Progenitor cell of endocrine pancreas (in vitro differentiated cells): ENCODE measurements at regions not wholly inside any gene's neighbourhood (a gene's known extent, or its start where the extent isn't known, plus 50 kb on each side); places are given as distances from the start of the nearest gene placed in this dataset.

Experiments used
- DNase-seq: peaks from one replicate; pipeline ENCODE4 v3.0.0; 2021; ENCODE audit warnings: low spot score; ENCODE audit not compliant: unreplicated experiment
- H3K27ac Mint-ChIP-seq: 2 replicates; pipeline ENCODE4 v1.8.0; 2021; ENCODE audit warnings: mild to moderate bottlenecking, moderate library complexity, mixed read lengths
- H3K27me3 Mint-ChIP-seq: 2 replicates; pipeline ENCODE4 v1.8.0; 2021; ENCODE audit warnings: mixed read lengths
- H3K36me3 Mint-ChIP-seq: 2 replicates; pipeline ENCODE4 v1.8.0; 2022; ENCODE audit warnings: mixed read lengths; ENCODE audit not compliant: insufficient read depth
- H3K4me1 Mint-ChIP-seq: 2 replicates; pipeline ENCODE4 v1.8.0; 2021; ENCODE audit warnings: low read depth, mixed read lengths
- H3K4me3 Mint-ChIP-seq: 2 replicates; pipeline ENCODE4 v1.8.0; 2021; ENCODE audit warnings: low read depth, mild to moderate bottlenecking, moderate library complexity, mixed read lengths
- H3K9me3 Mint-ChIP-seq: 2 replicates; pipeline ENCODE4 v1.8.0; 2021; ENCODE audit warnings: low read depth, mixed read lengths
- CTCF ChIP-seq: fragments of 200-600 bp; sonication (generic); IDR thresholded peaks from one replicate; pipeline ENCODE4 v1.5.0; 2021; ENCODE audit warnings: antibody characterized with exemption, mild to moderate bottlenecking; ENCODE audit not compliant: unreplicated experiment

- no peak overlapping the region for H3K4me3 Mint-ChIP-seq
- DNase-seq, result no peak
- TF ChIP-seq CTCF, result no peak
- no peaks in the 10 kb centered on the region for H3K36me3 Mint-ChIP-seq
- H3K9me3 Mint-ChIP-seq, result no peaks in the 10 kb centered on the region
- H3K27me3 Mint-ChIP-seq, result no peaks in the 10 kb centered on the region
- H3K27ac Mint-ChIP-seq, result no peak overlapping the region
- H3K4me1 Mint-ChIP-seq, result no peaks in the 10 kb centered on the region
Observed at GRCh38 chr3:146889626-146890025, 284.5 kb upstream of the PLSCR5 start.

- no peak for TF ChIP-seq CTCF
- no peaks in the 10 kb centered on the region for H3K4me1 Mint-ChIP-seq
- no peak for DNase-seq
- H3K9me3 Mint-ChIP-seq, result no peaks in the 10 kb centered on the region
- H3K27ac Mint-ChIP-seq, result no peak overlapping the region
- H3K4me3 Mint-ChIP-seq, result no peak overlapping the region
- H3K36me3 Mint-ChIP-seq, result no peaks in the 10 kb centered on the region
- no peaks in the 10 kb centered on the region for H3K27me3 Mint-ChIP-seq
Observed at GRCh38 chr3:146888176-146888575, 283.0 kb upstream of the PLSCR5 start.

- Mint-ChIP-seq H3K36me3 (no peaks in the 10 kb centered on the region), H3K9me3 (no peaks in the 10 kb centered on the region), H3K4me3 (no peak overlapping the region), H3K27ac (no peak overlapping the region), H3K4me1 (no peaks in the 10 kb centered on the region), H3K27me3 (no peaks in the 10 kb centered on the region)
- no peak for TF ChIP-seq CTCF
- DNase-seq, result no peak
Observed at GRCh38 chr3:146884721-146885120, 279.6 kb upstream of the PLSCR5 start.

GRCh38 chr3:146884296-146884695, 279.1 kb upstream of the PLSCR5 start:
- Mint-ChIP-seq H3K4me3 (no peak overlapping the region), H3K9me3 (no peaks in the 10 kb centered on the region), H3K27me3 (no peaks in the 10 kb centered on the region), H3K36me3 (no peaks in the 10 kb centered on the region), H3K4me1 (no peaks in the 10 kb centered on the region), H3K27ac (no peak overlapping the region)
- DNase-seq, result no peak
- no peak for TF ChIP-seq CTCF

GRCh38 chr3:146883288-146883687, 278.1 kb upstream of the PLSCR5 start:
- TF ChIP-seq CTCF, result no peak
- H3K36me3 Mint-ChIP-seq, result no peaks in the 10 kb centered on the region
- H3K4me1 Mint-ChIP-seq, result no peaks in the 10 kb centered on the region
- no peak overlapping the region for H3K4me3 Mint-ChIP-seq
- no peak for DNase-seq
- H3K27ac Mint-ChIP-seq, result no peak overlapping the region
- H3K9me3 Mint-ChIP-seq, result no peaks in the 10 kb centered on the region
- H3K27me3 Mint-ChIP-seq, result no peaks in the 10 kb centered on the region
